Neural cell (in vitro differentiated cells): ENCODE measurements at regions not wholly inside any gene's neighbourhood (a gene's known extent, or its start where the extent isn't known, plus 50 kb on each side); places are given as distances from the start of the nearest gene placed in this dataset.

ENCODE experiments used
- MXI1 ChIP-seq: fragments of 450-650 bp; conservative IDR thresholded peaks from 2 replicates; pipeline ENCODE4 v1.6.1; 2014; ENCODE audit warnings: antibody characterized with exemption, mild to moderate bottlenecking; ENCODE audit not compliant: poor library complexity, severe bottlenecking
- POLR2AphosphoS5 ChIP-seq: IDR thresholded peaks from 2 replicates; pipeline ENCODE4 v1.6.1; 2012
- SMC3 ChIP-seq: fragments of 450-650 bp; conservative IDR thresholded peaks from 2 replicates; pipeline ENCODE4 v1.6.1; 2014; ENCODE audit warnings: antibody characterized with exemption, mild to moderate bottlenecking, moderate library complexity; ENCODE audit not compliant: poor library complexity
- TF ChIP-seq, protein P1 (sequence below): fragments of 450-650 bp; IDR thresholded peaks from 2 replicates; pipeline ENCODE4 v1.5.1; 2014; ENCODE audit warnings: antibody characterized with exemption, mild to moderate bottlenecking, moderate library complexity; ENCODE audit not compliant: poor library complexity, severe bottlenecking
- TF ChIP-seq, protein P2 (sequence below): IDR thresholded peaks from 2 replicates; pipeline ENCODE4 v1.6.1; 2012; ENCODE audit warnings: borderline replicate concordance

DNA sequence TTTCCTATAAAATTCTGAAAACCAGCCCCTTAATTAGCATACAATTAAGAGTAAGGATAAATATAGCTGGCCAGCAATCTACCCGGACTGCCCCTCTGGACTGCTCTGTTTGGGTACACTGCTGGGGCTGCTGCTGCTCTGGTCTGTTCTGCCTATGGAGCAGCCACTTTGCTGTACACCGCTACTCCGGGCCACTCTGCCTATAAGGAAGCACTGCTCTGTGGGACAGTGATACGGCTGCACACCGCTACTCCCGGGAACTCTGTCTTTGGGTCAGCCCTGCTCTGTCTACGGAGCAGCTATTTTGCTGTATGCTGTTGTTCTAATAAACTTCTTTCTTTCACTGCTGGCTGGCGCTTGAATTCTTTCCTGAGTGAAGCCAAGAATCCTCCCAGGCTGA, 316.5 kb upstream of the PLSCR5 start:
- TF ChIP-seq, protein P1, sequence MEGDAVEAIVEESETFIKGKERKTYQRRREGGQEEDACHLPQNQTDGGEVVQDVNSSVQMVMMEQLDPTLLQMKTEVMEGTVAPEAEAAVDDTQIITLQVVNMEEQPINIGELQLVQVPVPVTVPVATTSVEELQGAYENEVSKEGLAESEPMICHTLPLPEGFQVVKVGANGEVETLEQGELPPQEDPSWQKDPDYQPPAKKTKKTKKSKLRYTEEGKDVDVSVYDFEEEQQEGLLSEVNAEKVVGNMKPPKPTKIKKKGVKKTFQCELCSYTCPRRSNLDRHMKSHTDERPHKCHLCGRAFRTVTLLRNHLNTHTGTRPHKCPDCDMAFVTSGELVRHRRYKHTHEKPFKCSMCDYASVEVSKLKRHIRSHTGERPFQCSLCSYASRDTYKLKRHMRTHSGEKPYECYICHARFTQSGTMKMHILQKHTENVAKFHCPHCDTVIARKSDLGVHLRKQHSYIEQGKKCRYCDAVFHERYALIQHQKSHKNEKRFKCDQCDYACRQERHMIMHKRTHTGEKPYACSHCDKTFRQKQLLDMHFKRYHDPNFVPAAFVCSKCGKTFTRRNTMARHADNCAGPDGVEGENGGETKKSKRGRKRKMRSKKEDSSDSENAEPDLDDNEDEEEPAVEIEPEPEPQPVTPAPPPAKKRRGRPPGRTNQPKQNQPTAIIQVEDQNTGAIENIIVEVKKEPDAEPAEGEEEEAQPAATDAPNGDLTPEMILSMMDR, result no peak
- TF ChIP-seq SMC3 (no peak), MXI1 (no peak), POLR2AphosphoS5 (no peak)
- TF ChIP-seq, protein P2, sequence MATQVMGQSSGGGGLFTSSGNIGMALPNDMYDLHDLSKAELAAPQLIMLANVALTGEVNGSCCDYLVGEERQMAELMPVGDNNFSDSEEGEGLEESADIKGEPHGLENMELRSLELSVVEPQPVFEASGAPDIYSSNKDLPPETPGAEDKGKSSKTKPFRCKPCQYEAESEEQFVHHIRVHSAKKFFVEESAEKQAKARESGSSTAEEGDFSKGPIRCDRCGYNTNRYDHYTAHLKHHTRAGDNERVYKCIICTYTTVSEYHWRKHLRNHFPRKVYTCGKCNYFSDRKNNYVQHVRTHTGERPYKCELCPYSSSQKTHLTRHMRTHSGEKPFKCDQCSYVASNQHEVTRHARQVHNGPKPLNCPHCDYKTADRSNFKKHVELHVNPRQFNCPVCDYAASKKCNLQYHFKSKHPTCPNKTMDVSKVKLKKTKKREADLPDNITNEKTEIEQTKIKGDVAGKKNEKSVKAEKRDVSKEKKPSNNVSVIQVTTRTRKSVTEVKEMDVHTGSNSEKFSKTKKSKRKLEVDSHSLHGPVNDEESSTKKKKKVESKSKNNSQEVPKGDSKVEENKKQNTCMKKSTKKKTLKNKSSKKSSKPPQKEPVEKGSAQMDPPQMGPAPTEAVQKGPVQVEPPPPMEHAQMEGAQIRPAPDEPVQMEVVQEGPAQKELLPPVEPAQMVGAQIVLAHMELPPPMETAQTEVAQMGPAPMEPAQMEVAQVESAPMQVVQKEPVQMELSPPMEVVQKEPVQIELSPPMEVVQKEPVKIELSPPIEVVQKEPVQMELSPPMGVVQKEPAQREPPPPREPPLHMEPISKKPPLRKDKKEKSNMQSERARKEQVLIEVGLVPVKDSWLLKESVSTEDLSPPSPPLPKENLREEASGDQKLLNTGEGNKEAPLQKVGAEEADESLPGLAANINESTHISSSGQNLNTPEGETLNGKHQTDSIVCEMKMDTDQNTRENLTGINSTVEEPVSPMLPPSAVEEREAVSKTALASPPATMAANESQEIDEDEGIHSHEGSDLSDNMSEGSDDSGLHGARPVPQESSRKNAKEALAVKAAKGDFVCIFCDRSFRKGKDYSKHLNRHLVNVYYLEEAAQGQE, result no peak
